SJSA1 (cell line): ENCODE measurements at regions not wholly inside any gene's neighbourhood (a gene's known extent, or its start where the extent isn't known, plus 50 kb on each side); places are given as distances from the start of the nearest gene placed in this dataset.
"Not testable (repeated sequence)": the region's sequence is repeated elsewhere in the genome, so short reads cannot be mapped to it uniquely, and the experiment has no call there.

ENCODE experiments used
- DNase-seq, 2 experiments: peaks; one replicate each; pipeline ENCODE4 v3.0.0-alpha.2; 2015 to 2020; ENCODE audit warnings: low spot score in 2 of 2, low read depth in 1 of 2
- H3K27ac ChIP-seq: fragments of 250-450 bp; sonication (Bioruptor Pico); 2 replicates; pipeline ENCODE4 v1.5.1; 2020; ENCODE audit warnings: mild to moderate bottlenecking, moderate library complexity
- H3K27me3 ChIP-seq: fragments of 250-450 bp; sonication (Bioruptor Pico); replicated peaks from 2 replicates; pipeline ENCODE4 v1.5.1; 2020; ENCODE audit warnings: mild to moderate bottlenecking, moderate library complexity
- H3K36me3 ChIP-seq: fragments of 250-450 bp; sonication (Bioruptor Pico); 2 replicates; pipeline ENCODE4 v1.5.1; 2020; ENCODE audit warnings: mild to moderate bottlenecking
- H3K4me1 ChIP-seq: fragments of 250-450 bp; sonication (Bioruptor Pico); replicated peaks from 2 replicates; pipeline ENCODE4 v1.6.1; 2021; ENCODE audit warnings: mild to moderate bottlenecking
- H3K4me3 ChIP-seq: fragments of 250-450 bp; sonication (Bioruptor Pico); 2 replicates; pipeline ENCODE4 v1.5.1; 2020; ENCODE audit warnings: mild to moderate bottlenecking
- H3K9me3 ChIP-seq: fragments of 250-450 bp; sonication (Bioruptor Pico); replicated peaks from 2 replicates; pipeline ENCODE4 v1.5.1; 2020; ENCODE audit warnings: mild to moderate bottlenecking

GRCh38 chr2:147420947-147421675 is 423.7 kb upstream of the ACVR2A start:
- Histone ChIP-seq H3K9me3 (no peaks in the 10 kb centered on the region), H3K4me3 (no peak overlapping the region), H3K36me3 (no peaks in the 10 kb centered on the region), H3K27me3 (no peaks in the 10 kb centered on the region), H3K4me1 (no peaks in the 10 kb centered on the region), H3K27ac (no peak overlapping the region)
- no peak for DNase-seq

GRCh38 chr2:147420517-147420916 is 424.3 kb upstream of the ACVR2A start:
- no peaks in the 10 kb centered on the region for H3K4me1 ChIP-seq
- no peaks in the 10 kb centered on the region for H3K9me3 ChIP-seq
- H3K36me3 ChIP-seq, result no peaks in the 10 kb centered on the region
- H3K27me3 ChIP-seq, result no peaks in the 10 kb centered on the region
- no peak overlapping the region for H3K27ac ChIP-seq
- DNase-seq, result no peak
- H3K4me3 ChIP-seq, result no peak overlapping the region

- Histone ChIP-seq H3K4me3 (no peak overlapping the region), H3K9me3 (no peaks in the 10 kb centered on the region), H3K4me1 (no peaks in the 10 kb centered on the region), H3K27ac (no peak overlapping the region), H3K36me3 (no peaks in the 10 kb centered on the region), H3K27me3 (no peaks in the 10 kb centered on the region)
- DNase-seq, result no peak
These were observed 428.7 kb upstream of the ACVR2A start for GRCh38 chr2:147416099-147416498.

- H3K9me3 ChIP-seq, H3K4me1 ChIP-seq, DNase-seq, H3K36me3 ChIP-seq, H3K27me3 ChIP-seq, H3K27ac ChIP-seq, H3K4me3 ChIP-seq: not testable (repeated sequence)
These were observed 430.2 kb upstream of the ACVR2A start for GRCh38 chr2:147414656-147415055.

- no peak overlapping the region for H3K4me3 ChIP-seq
- no peaks in the 10 kb centered on the region for H3K4me1 ChIP-seq
- no peak for DNase-seq
- no peaks in the 10 kb centered on the region for H3K36me3 ChIP-seq
- H3K27me3 ChIP-seq, result no peaks in the 10 kb centered on the region
- no peaks in the 10 kb centered on the region; the same call in 1 of the 2 replicates for H3K9me3 ChIP-seq
- H3K27ac ChIP-seq, result no peak overlapping the region
These were observed 436.5 kb upstream of the ACVR2A start for GRCh38 chr2:147408357-147408756.

GRCh38 chr2:147405651-147406050 is 439.2 kb upstream of the ACVR2A start:
- DNase-seq, result no peak
- H3K36me3 ChIP-seq, result no peaks in the 10 kb centered on the region
- H3K4me1 ChIP-seq, result no peaks in the 10 kb centered on the region
- H3K27me3 ChIP-seq, result no peaks in the 10 kb centered on the region
- H3K27ac ChIP-seq, result no peak overlapping the region
- no peak overlapping the region for H3K4me3 ChIP-seq
- H3K9me3 ChIP-seq, result no peaks in the 10 kb centered on the region; the same call in 1 of the 2 replicates

- Histone ChIP-seq H3K4me3 (no peak overlapping the region), H3K27me3 (no peaks in the 10 kb centered on the region), H3K4me1 (no peaks in the 10 kb centered on the region), H3K27ac (no peak overlapping the region), H3K9me3 (no peaks in the 10 kb centered on the region; the same call in 1 of the 2 replicates), H3K36me3 (no peaks in the 10 kb centered on the region)
- no peak for DNase-seq
These were observed 445.8 kb upstream of the ACVR2A start for GRCh38 chr2:147398996-147399395.

- Histone ChIP-seq H3K27ac (no peak overlapping the region), H3K4me3 (no peak overlapping the region), H3K27me3 (no peaks in the 10 kb centered on the region), H3K36me3 (no peaks in the 10 kb centered on the region), H3K4me1 (no peaks in the 10 kb centered on the region), H3K9me3 (no peaks in the 10 kb centered on the region; the same call in 1 of the 2 replicates)
- DNase-seq, result no peak
These were observed 446.5 kb upstream of the ACVR2A start for GRCh38 chr2:147398301-147398700.

- no peaks in the 10 kb centered on the region for H3K4me1 ChIP-seq
- no peaks in the 10 kb centered on the region for H3K27me3 ChIP-seq
- H3K4me3 ChIP-seq, result no peak overlapping the region
- no peak overlapping the region for H3K27ac ChIP-seq
- H3K36me3 ChIP-seq, result no peaks in the 10 kb centered on the region
- H3K9me3 ChIP-seq, result no peaks in the 10 kb centered on the region; the same call in 1 of the 2 replicates
- no peak for DNase-seq
These were observed 447.9 kb upstream of the ACVR2A start for GRCh38 chr2:147396890-147397289.

- Histone ChIP-seq H3K4me3 (no peak overlapping the region), H3K27me3 (no peaks in the 10 kb centered on the region; the same call in 1 of the 2 replicates), H3K27ac (no peak overlapping the region), H3K9me3 (no peaks in the 10 kb centered on the region; the same call in 1 of the 2 replicates), H3K36me3 (no peaks in the 10 kb centered on the region), H3K4me1 (no peaks in the 10 kb centered on the region)
- no peak for DNase-seq
These were observed 450.5 kb upstream of the ACVR2A start for GRCh38 chr2:147394179-147394790.

- Histone ChIP-seq H3K36me3 (no peaks in the 10 kb centered on the region), H3K27me3 (no peaks in the 10 kb centered on the region; the same call in 1 of the 2 replicates), H3K27ac (no peak overlapping the region), H3K4me1 (no peaks in the 10 kb centered on the region), H3K9me3 (no peaks in the 10 kb centered on the region; the same call in 1 of the 2 replicates), H3K4me3 (no peak overlapping the region)
- no peak for DNase-seq
These were observed 452.6 kb upstream of the ACVR2A start for GRCh38 chr2:147392180-147392579.

GRCh38 chr2:147390475-147390874 is 454.4 kb upstream of the ACVR2A start:
- H3K4me1 ChIP-seq, result no peaks in the 10 kb centered on the region
- no peaks in the 10 kb centered on the region; the same call in 1 of the 2 replicates for H3K27me3 ChIP-seq
- no peak overlapping the region for H3K27ac ChIP-seq
- no peak for DNase-seq
- H3K4me3 ChIP-seq, result no peak overlapping the region
- no peaks in the 10 kb centered on the region for H3K36me3 ChIP-seq
- H3K9me3 ChIP-seq, result no peaks in the 10 kb centered on the region

- no peaks in the 10 kb centered on the region for H3K36me3 ChIP-seq
- no peak overlapping the region for H3K4me3 ChIP-seq
- no peaks in the 10 kb centered on the region; the same call in 1 of the 2 replicates for H3K27me3 ChIP-seq
- H3K9me3 ChIP-seq, result no peaks in the 10 kb centered on the region
- H3K4me1 ChIP-seq, result no peaks in the 10 kb centered on the region
- no peak overlapping the region for H3K27ac ChIP-seq
- no peak for DNase-seq
These were observed 455.6 kb upstream of the ACVR2A start for GRCh38 chr2:147389218-147389617.

- no peak overlapping the region for H3K4me3 ChIP-seq
- H3K27me3 ChIP-seq, result no peaks in the 10 kb centered on the region; the same call in 1 of the 2 replicates
These were observed 456.6 kb upstream of the ACVR2A start for GRCh38 chr2:147388217-147388616.

More at GRCh38 chr2:147388217-147388616, 456.6 kb upstream of the ACVR2A start:
- no peak for DNase-seq
- no peaks in the 10 kb centered on the region for H3K9me3 ChIP-seq
- H3K4me1 ChIP-seq, result no peaks in the 10 kb centered on the region
- no peaks in the 10 kb centered on the region for H3K36me3 ChIP-seq
- no peak overlapping the region for H3K27ac ChIP-seq
